ENCODE measurements at regions not wholly inside any gene's neighbourhood (a gene's known extent, or its start where the extent isn't known, plus 50 kb on each side); places are given as distances from the start of the nearest gene placed in this dataset.
A peak's percentile ranks its signal among the peaks of the same experiment; 100 is the strongest.

DNA sequence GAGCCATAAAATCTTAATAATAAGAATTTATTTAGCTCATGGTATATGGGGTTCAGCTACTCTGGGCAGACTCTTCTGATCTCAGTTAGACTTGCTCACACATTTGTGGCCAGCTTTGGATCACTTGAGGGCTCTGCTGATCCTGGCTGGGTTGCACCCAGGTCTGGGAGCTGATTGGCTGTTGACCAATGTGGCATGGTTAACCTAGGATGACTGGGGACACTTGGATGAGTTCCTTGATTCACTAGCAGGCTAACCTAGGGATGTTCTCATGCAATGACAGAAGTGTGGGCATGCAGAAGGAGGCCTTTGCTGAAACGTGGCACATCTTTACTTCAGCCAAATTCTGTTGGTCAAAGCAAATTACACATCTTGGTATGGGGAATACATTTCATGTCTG, 569.5 kb downstream of the UTRN start:
- no peak for DNase-seq

DNA sequence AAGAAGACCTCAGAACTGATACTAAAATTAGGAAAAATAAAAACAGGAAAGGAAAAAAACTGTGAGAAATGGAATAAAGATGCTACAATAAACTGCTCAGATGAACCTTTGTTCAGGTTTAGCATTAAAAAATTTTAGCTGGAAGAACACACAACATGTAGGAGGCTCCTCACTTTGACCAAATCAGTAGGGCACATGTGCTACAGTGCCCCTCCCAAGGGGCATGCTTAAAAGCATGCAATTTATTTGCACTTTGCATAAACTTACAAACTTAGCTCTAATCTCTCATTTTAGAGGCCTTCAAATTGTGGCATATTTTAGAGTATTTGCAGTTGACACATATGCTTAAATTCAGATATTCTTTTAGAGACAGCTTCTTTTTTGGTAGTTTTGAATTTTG, 570.2 kb downstream of the UTRN start:
- DNase-seq = no peak

DNA sequence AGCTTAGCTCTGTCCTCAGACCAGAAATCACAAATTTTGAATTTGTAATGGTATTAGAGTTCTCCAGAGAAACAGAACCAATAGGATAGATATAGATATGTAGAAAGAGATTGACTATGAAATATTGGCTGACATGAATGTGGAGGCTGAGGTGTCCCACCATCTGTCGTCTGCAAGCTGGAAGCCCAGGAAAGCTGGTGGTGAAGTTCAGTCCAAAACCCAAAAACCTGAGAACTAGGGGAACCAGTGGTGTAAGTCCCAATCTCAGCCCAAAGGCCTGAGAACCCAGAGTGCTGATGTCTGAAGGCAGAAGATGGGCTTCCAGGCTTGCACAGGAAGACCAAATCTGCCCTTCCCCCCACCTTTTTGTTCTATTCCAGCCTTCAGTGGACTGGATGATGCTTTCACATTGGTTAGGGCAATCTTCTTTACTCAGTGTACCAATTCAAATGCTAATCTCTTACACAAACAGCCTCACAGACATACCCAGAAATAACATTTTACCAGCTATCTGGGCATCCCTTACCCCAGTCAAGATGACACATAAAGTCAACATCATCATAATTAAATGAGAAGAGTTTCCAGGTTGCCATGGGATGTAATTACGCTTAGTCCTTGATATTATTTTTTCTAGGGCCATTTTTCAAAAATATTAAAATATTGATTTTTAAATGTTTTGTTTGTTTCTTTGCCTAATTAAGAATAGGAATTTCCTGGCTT, 570.8 kb downstream of the UTRN start:
- no peak for DNase-seq

DNA sequence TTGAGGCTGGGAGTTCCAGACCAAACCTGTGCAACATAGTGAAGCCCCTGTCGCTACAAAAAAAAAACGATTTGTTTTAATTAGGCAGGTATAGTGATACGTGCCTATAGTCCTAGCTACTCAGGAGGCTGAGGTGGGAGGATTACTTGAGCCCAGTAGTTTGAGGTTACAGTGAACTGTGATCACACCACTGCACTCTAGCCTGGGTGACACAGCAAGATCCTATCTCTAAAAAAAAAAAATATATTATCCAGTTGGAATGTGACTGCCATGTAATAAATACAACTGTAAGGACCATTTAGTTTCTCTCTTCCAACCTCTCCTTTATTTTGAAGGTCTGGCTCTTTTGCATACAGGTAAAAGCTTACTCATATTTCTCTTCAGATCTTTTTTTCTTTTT, 571.5 kb downstream of the UTRN start:
- DNase-seq = no peak

DNA sequence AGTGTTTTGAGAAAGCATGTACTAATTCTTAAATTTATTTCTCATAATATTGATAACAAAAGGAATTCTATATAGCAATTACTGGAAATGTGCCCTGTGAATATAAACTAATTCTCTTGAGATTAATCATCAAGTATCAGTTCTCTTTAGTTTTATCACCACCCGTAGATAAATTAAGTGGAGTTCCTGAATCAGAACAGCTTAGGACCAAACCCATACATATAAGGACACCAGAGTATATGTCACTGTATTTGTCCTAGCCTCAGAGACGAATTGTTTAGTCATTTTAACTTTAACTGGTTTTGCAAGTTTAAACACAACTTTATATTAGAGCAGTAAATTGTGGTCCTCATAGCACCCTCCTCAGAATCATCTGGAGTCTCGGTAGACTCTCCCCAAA, 572.0 kb downstream of the UTRN start:
- no peak for DNase-seq

DNA sequence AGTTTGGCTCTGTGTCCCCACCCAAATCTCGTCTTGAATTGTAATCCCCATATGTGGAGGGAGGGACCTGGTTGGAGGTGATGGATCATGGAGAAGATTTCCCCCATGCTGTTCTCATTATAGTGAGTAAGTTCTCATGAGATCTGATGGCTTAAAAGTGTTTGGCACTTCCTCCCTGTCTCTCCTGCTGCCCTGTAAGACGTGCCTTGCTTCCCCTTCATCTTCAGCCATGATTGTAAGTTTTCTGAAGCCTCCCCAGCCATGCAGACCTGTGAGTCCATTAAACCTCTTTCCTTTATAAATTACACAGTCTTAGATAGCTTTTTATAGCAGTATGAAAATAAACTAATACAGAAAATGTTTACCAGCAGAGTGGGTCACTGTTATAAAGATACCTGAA, 577.6 kb downstream of the UTRN start:
- DNase-seq = no peak

- no peak for DNase-seq
These were observed 582.6 kb downstream of the UTRN start for GRCh38 chr6:144867761-144868160.

GRCh38 chr6:144870782-144871181, 585.6 kb downstream of the UTRN start:
- DNase-seq = no peak

GRCh38 chr6:144873623-144874378, 588.7 kb downstream of the UTRN start:
- no peak for DNase-seq

- no peak for DNase-seq
These were observed 591.6 kb downstream of the UTRN start for GRCh38 chr6:144876689-144877088.

- no peak for DNase-seq
These were observed 592.0 kb downstream of the UTRN start for GRCh38 chr6:144877118-144877517.

DNA sequence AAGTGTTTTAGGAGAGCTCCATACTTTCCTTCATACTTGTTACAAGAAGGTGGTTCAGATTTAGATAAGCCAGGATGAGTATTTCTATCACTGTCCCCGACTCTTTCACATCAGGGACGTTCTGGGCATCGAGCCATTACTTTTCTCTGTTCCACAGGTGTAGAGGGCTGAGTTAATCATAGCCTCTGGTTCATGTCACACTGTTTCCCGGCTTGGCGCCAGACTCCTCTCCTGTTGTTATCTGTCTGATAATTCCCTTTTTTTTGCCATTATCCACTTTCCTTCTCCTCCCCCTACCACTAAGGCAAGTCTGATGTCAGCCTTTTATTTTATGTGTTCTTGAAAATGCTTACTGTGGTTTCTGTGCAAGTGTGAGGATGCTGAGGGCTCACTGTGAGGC, 593.4 kb downstream of the UTRN start:
- no peak for DNase-seq

- no peak for DNase-seq
These were observed 594.3 kb downstream of the UTRN start for GRCh38 chr6:144879436-144879835.

DNA sequence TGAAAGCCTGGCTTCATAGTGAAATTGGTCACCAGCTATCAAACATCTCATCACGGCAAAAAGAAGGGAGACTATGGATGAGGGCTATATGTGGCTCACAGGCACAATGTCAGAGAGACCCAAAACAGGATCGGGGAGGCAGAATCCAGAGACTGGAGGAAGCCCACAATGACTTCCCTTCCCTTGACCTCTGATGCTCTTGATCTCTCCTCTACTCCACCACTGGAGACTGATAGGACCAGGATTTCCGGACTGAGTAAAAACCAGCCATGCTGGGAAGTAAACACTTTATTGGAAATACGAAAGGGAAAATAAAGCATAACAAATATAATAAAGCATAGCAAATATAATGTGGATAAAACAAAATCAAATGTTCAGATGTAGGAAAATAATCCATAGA, 597.3 kb downstream of the UTRN start:
- no peak for DNase-seq

GRCh38 chr6:144883915-144884314, 598.8 kb downstream of the UTRN start:
- DNase-seq = no peak

GRCh38 chr6:144885817-144886216, 600.7 kb downstream of the UTRN start:
- no peak for DNase-seq

DNA sequence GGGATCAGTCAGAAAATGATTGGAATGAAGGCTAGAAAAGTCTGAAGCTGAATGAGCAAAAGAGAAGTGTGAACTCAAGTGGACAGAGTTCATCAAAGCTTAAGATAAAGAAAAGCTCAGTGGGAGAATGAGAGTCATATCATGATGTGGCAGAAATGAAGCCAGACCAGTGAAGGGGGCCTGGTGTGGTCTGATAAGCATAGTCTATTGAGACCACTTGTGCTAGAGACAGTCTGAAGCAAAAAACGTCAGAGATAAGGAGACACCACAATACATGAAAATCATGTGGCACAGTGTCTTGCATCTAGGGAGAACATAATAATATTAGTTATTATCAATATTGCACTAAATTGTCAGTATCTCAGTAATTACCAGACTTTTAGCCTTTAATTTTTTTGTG, 601.5 kb downstream of the UTRN start:
- DNase-seq = peak; percentile 98

DNA sequence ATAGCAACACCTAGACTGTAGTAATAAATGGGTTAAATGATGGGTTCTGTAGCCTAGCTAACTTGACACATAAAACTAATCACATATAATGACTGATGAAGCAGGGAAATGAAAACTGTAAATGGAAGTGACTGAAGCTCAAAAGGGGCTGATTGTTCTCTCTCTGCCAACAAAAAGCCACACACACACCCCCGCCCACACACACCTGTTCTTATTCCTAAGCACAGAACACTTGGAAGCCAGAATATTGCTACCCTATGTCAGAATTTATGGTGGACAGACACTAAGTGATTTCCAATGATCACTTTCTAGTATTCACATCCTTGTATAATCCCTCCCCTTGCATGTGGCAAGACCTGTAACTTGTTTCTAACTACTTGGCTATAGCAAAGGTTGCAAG, 603.5 kb downstream of the UTRN start:
- DNase-seq = no peak

DNA sequence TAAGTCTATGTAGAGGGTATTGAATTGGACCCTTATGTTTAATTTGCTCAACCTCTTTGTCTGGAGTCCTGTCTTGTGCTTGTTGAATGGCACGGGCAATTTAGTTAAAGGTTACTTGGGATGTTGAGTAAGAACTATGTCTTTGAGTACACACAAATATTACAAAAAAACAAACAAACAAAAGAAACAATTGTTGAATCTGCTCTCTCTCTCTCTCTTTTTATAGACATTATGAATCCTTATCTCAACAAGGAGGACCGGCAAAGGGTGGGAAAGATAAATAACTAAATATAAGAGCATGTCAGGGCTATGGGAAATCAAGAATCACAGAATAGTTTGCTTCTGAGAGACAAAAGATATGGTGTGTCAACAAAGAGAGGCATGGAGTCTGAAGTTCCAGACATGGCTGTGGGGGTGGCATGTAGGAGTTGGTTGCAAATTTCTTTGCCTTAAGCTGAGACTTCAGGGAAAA, 608.6 kb downstream of the UTRN start:
- DNase-seq = no peak

GRCh38 chr6:144894240-144894639, 609.1 kb downstream of the UTRN start:
- no peak for DNase-seq

- no peak for DNase-seq
These were observed 610.5 kb downstream of the UTRN start for GRCh38 chr6:144895313-144896278.

GRCh38 chr6:144896289-144896688, 611.2 kb downstream of the UTRN start:
- no peak for DNase-seq

DNA sequence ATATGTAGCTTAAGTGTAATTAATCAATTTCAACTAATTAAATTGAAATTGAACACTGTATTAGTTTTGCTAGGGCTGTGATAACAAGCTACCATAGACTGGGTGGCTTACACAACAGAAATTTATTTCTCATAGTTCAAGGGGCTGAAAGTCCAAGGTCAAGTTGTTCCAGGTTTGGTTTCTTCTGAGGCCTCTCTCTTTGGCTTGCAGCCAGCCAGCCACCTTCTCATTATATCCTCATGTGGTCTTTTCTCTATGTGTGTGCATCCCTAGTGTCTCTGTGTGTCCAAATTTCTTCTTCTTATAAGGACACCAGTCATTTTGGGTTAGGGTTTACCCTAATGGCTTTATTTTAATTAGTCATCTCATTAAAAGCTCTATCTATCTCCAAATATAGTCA, 611.7 kb downstream of the UTRN start:
- DNase-seq = no peak
